Upper lobe of left lung (tissue), 6 donors: ENCODE measurements at regions not wholly inside any gene's neighbourhood (a gene's known extent, or its start where the extent isn't known, plus 50 kb on each side); places are given as distances from the start of the nearest gene placed in this dataset.
"Not testable (repeated sequence)": the region's sequence is repeated elsewhere in the genome, so short reads cannot be mapped to it uniquely, and the experiment has no call there.

ENCODE experiments used
- ATAC-seq, 2 donors: fragments of 200-7000 bp; cut with Tn5 transposase; one replicate each; pipeline ENCODE4 v1.9.1; 2022; ENCODE audit warnings: mild to moderate bottlenecking in 2 of 2, moderate library complexity in 2 of 2; ENCODE audit not compliant: low FRiP score in 2 of 2
- DNase-seq, 2 donors: peaks; one replicate each; pipeline ENCODE4 v3.0.0-alpha.2; 2019 to 2020
- H3K27ac ChIP-seq, 4 donors: fragments of 200-600 bp; sonication (generic); one replicate each; pipeline ENCODE4 v1.5.1; 2016 to 2019
- H3K27me3 ChIP-seq, 4 donors: fragments of 200-600 bp; sonication (generic); one replicate each; pipeline ENCODE4 v1.5.1; 2017 to 2019
- H3K36me3 ChIP-seq, 4 donors: fragments of 200-600 bp; sonication (generic); one replicate each; pipeline ENCODE4 v1.5.1; 2016 to 2019
- H3K4me1 ChIP-seq, 4 donors: fragments of 200-600 bp; sonication (generic); one replicate each; pipeline ENCODE4 v1.5.1; 2018 to 2019
- H3K4me3 ChIP-seq, 4 donors: fragments of 200-600 bp; sonication (generic); one replicate each; pipeline ENCODE4 v1.5.1; 2017 to 2019; ENCODE audit warnings: mild to moderate bottlenecking in 2 of 4, moderate library complexity in 1 of 4
- H3K9me3 ChIP-seq, 4 donors: fragments of 200-600 bp; sonication (generic); one replicate each; pipeline ENCODE4 v1.5.1; 2018 to 2019
- EP300 ChIP-seq, 4 donors: sonication (generic); formaldehyde crosslinking; IDR thresholded peaks; one replicate each; pipeline ENCODE4 v1.5.1; 2017; ENCODE audit warnings: antibody characterized with exemption in 4 of 4, control low read depth in 2 of 4
- POLR2A ChIP-seq, 4 donors: fragments of 450-650 bp; IDR thresholded peaks; one replicate each; pipeline ENCODE4 v1.5.1; 2016 to 2017; ENCODE audit warnings: antibody characterized with exemption in 4 of 4, mild to moderate bottlenecking in 2 of 4
- POLR2AphosphoS5 ChIP-seq, 2 donors: sonication (generic); formaldehyde crosslinking; IDR thresholded peaks; one replicate each; pipeline ENCODE4 v1.5.1; 2017; ENCODE audit warnings: antibody characterized with exemption in 2 of 2
- WGBS, 2 donors: methylation state at CpG; one replicate each; pipeline ENCODE4 v1.1.5; 2017 to 2018; 5-methylcytosine and 5-hydroxymethylcytosine counted together
- TF ChIP-seq, protein P1 (sequence below), 6 experiments: fragments of 450-650 bp in 4 of 6; fragments of 200-600 bp in 2 of 6; sonication (generic) in 2 of 6; IDR thresholded peaks; one replicate each; pipeline ENCODE4 v1.5.1; 2016 to 2019; ENCODE audit warnings: antibody characterized with exemption in 6 of 6
- donor health status: DM: no; HTN: no; CAD: no; lungs with moderate emphysema.
- donor health status: DM: no; HTN: yes; CAD: no; lungs with severe emphysema.

DNA sequence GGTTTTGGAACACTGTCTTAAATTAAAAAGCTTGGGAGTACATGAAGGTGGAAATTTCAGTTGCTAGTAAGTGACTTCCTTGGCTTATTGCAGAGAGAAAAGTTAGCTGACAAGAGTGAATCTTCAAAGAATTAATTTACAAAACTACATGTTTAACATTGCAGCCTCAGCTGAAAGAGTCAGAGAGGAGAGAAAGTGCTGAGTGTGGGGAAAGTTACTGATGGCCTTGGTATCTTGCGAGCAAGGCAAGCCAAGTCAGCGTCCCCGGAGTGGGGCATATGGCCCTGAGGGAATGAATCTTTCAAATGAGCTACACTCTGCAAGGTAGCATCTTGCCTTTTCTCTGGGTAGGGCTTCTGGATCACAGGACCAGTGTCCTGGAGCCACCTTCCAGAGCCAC lies 131.3 kb downstream of the LPIN1 start:
- WGBS, 2 donors = 90 to 94% methylated on average over 3 of the region's 3 CpGs
- no peak for DNase-seq
- no peaks in the 10 kb centered on the region for H3K36me3 ChIP-seq

DNA sequence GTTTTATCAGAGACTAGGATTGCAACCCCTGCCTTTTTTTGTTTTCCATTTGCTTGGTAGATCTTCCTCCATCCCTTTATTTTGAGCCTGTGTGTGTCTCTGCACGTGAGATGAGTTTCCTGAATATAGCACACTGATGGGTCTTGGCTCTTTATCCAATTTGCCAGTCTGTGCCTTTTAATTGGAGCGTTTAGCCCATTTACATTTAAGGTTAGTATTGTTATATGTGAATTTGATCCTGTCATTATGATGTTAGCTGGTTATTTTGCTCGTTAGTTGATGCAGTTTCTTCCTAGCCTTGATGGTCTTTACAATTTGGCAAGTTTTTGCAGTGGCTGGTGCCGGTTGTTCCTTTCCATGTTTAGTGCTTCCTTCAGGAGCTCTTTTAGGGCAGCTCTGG lies 138.8 kb downstream of the LPIN1 start:
- H3K4me1 ChIP-seq = not testable (repeated sequence)
- WGBS, 2 donors = 83 to 89% methylated on average over 4 of the region's 4 CpGs

More for the DNA sequence above, 131.3 kb downstream of the LPIN1 start:
- no peak for TF ChIP-seq POLR2AphosphoS5 (IDR thresholded peaks at IDR 0.05)
- Histone ChIP-seq H3K4me3 (no peak overlapping the region), H3K9me3 (no peaks in the 10 kb centered on the region), H3K27me3 (no peaks in the 10 kb centered on the region), H3K4me1 (peaks cover 6 to 13% (median 11%) of the 10 kb centered on the region in 4 donors), H3K27ac (no peak overlapping the region)
- ATAC-seq = no peak

DNA sequence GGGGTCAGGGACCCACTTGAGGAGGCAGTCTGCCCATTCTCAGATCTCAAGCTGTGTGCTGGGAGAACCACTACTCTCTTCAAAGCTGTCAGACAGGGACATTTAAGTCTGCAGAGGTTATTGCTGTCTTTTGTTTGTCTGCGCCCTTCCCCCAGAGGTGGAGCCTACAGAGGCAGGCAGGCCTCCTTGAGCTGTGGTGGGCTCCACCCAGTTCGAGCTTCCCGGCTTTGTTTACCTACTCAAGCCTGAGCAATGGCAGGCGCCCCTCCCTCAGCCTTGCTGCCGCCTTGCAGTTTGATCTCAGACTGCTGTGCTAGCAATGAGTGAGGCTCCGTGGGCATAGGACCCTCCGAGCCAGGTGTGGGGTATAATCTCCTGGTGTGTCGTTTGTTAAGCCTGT lies 140.5 kb downstream of the LPIN1 start:
- not testable (repeated sequence) for H3K27me3 ChIP-seq, H3K4me3 ChIP-seq, H3K27ac ChIP-seq, ATAC-seq, H3K4me1 ChIP-seq, H3K36me3 ChIP-seq, DNase-seq
- WGBS, 2 donors = 63 to 78% methylated on average over 6 to 8 of the region's 8 CpGs
- H3K9me3 ChIP-seq = peaks cover 5 to 24% (median 12%) of the 10 kb centered on the region in 4 donors

More for the DNA sequence above, 138.8 kb downstream of the LPIN1 start:
- not testable (repeated sequence) for H3K27me3 ChIP-seq, DNase-seq, H3K27ac ChIP-seq, H3K4me3 ChIP-seq, ATAC-seq, H3K36me3 ChIP-seq
- peaks cover 2 to 21% (median 12%) of the 10 kb centered on the region in 4 donors for H3K9me3 ChIP-seq

DNA sequence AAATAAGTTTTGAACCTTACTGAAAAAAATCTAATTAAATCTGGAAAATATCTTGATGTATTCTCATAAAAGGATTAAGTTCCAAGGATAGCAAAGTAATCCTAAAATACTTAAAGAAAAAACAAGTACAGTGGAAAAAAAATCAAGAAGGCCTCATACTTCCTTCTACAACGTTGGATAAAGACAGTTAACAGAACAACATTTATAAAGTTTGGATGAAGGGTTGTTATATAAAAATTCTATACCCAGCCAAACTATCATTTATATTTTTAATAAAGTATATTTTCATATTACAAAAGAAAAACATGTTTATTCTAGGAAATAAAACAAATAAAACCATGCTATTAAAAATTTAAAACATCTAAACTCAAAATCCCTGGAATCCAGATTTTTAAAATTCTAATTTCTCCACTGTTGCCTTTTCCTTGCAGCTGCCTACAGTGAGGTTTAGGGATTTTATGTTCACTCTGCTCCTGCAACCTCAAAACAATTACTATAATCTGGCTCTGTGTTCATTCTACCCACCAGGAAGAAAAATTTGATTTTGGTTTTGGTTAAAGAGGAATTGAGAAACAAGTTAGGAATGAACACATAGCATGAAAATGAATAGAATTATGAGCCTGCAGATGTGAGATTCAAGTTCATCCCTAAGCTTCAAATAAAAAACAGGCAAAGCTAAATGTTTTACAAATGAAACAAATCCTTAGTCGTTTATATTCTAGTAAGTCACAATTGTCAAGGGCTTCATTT lies 142.8 kb downstream of the LPIN1 start:
- WGBS, 2 donors = 70 to 72% methylated on average over 2 of the region's 2 CpGs
- no peak for DNase-seq
- Histone ChIP-seq H3K4me1 (no peaks in the 10 kb centered on the region), H3K27me3 (no peaks in the 10 kb centered on the region), H3K36me3 (no peaks in the 10 kb centered on the region), H3K4me3 (no peak overlapping the region), H3K27ac (no peak overlapping the region), H3K9me3 (peaks cover 5 to 24% (median 12%) of the 10 kb centered on the region in 4 donors)
- ATAC-seq = no peak
- TF ChIP-seq POLR2A (IDR thresholded peaks at IDR 0.05) = no peak
- no peak for TF ChIP-seq EP300 (IDR thresholded peaks at IDR 0.05)
- no peak for TF ChIP-seq POLR2AphosphoS5 (IDR thresholded peaks at IDR 0.05)
- TF ChIP-seq, protein P1, sequence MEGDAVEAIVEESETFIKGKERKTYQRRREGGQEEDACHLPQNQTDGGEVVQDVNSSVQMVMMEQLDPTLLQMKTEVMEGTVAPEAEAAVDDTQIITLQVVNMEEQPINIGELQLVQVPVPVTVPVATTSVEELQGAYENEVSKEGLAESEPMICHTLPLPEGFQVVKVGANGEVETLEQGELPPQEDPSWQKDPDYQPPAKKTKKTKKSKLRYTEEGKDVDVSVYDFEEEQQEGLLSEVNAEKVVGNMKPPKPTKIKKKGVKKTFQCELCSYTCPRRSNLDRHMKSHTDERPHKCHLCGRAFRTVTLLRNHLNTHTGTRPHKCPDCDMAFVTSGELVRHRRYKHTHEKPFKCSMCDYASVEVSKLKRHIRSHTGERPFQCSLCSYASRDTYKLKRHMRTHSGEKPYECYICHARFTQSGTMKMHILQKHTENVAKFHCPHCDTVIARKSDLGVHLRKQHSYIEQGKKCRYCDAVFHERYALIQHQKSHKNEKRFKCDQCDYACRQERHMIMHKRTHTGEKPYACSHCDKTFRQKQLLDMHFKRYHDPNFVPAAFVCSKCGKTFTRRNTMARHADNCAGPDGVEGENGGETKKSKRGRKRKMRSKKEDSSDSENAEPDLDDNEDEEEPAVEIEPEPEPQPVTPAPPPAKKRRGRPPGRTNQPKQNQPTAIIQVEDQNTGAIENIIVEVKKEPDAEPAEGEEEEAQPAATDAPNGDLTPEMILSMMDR (IDR thresholded peaks at IDR 0.05) = no peak

DNA sequence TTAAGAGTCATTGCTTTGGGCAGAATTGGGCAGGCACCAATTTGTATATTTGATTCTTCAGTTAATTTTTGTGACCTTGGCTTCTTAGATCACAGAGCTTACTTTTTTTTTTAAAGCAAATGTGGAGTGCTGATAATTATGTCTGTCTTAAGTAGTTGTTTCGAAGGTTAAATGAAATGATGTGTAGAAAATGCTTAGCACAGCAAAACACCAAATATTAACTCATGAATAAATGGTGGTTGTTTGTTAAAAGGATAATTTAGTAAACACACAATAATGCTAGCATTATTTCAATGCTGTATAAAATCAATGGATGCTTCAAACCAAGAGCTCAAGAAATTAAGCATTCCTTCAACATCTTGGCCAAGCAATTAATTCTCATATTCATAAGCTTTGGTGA lies 143.4 kb downstream of the LPIN1 start:
- Histone ChIP-seq H3K36me3 (no peaks in the 10 kb centered on the region), H3K4me3 (no peak overlapping the region), H3K4me1 (no peaks in the 10 kb centered on the region), H3K27ac (no peak overlapping the region), H3K9me3 (peaks cover 5 to 24% (median 12%) of the 10 kb centered on the region in 4 donors), H3K27me3 (no peaks in the 10 kb centered on the region)
- no peak for ATAC-seq
- DNase-seq = no peak
- TF ChIP-seq EP300 (IDR thresholded peaks at IDR 0.05) (no peak), POLR2AphosphoS5 (IDR thresholded peaks at IDR 0.05) (no peak), POLR2A (IDR thresholded peaks at IDR 0.05) (no peak)
- TF ChIP-seq, protein P1 (IDR thresholded peaks at IDR 0.05) = no peak
- WGBS, 2 donors = 85 to 90% methylated on average over 1 of the region's 1 CpG

DNA sequence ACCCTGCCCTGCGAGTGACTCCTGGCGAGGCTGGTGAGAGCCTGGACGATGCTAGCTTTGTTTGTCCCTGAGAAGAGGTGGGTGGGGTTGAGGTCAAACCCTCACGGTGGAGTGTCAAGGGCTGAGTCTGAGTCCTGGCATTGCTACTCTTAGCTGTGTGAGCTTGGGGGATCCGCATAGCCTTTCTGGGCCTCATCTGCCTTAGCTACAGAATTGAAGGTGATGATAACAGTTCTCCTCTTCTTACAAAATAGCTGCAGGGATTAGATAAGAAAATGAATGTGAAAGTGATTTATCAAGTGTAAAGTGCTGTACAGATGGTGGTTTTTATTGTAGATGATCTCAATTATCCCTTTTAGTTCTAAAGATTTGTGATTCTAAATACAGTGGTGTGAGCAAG lies 144.6 kb downstream of the LPIN1 start:
- ATAC-seq = no peak
- no peak for DNase-seq
- Histone ChIP-seq H3K36me3 (no peaks in the 10 kb centered on the region), H3K4me1 (no peaks in the 10 kb centered on the region), H3K4me3 (no peak overlapping the region), H3K9me3 (peaks cover 5 to 24% (median 12%) of the 10 kb centered on the region in 4 donors), H3K27me3 (no peaks in the 10 kb centered on the region), H3K27ac (no peak overlapping the region)
- TF ChIP-seq POLR2AphosphoS5 (IDR thresholded peaks at IDR 0.05) (no peak), POLR2A (IDR thresholded peaks at IDR 0.05) (no peak), EP300 (IDR thresholded peaks at IDR 0.05) (no peak)
- TF ChIP-seq, protein P1 (IDR thresholded peaks at IDR 0.05) = no peak
- WGBS, 2 donors = 57 to 61% methylated on average over 5 of the region's 5 CpGs
